CD4-positive, alpha-beta T cell (primary cell): ENCODE measurements at regions not wholly inside any gene's neighbourhood (a gene's known extent, or its start where the extent isn't known, plus 50 kb on each side); places are given as distances from the start of the nearest gene placed in this dataset.

Experiments
- ATAC-seq: fragments of 200-7000 bp; cut with Tn5 transposase; one replicate; pipeline ENCODE4 v1.10.0; 2022; ENCODE audit warnings: mild to moderate bottlenecking; ENCODE audit not compliant: poor library complexity
- CTCF ChIA-PET: fragments of 350-600 bp; sonication (Branson Sonifier 250); formaldehyde crosslinking; loops from one replicate; lab custom pipeline; 2021; ENCODE audit warnings: antibody characterized with exemption, inconsistent platforms; lab: Charles Lee
- POLR2A ChIA-PET: fragments of 350-600 bp; sonication (Branson Sonifier 250); formaldehyde crosslinking; loops from one replicate; lab custom pipeline; 2021; ENCODE audit warnings: antibody characterized with exemption, inconsistent platforms; lab: Charles Lee
- DNase-seq, 14 experiments: peaks; one replicate each; pipeline ENCODE4 v3.0.0-alpha.2; 2013 to 2020; ENCODE audit warnings: mixed read lengths in 2 of 14
- H3K27ac ChIP-seq, 2 donors: one replicate each; pipeline versions ENCODE4 v1.5.1 to v1.7.0; 2013; ENCODE audit warnings: low read length in 2 of 2, low read depth in 1 of 2, mild to moderate bottlenecking in 1 of 2
- H3K27me3 ChIP-seq, 2 experiments: 1 replicate in 1 of 2; 2 replicates in 1 of 2; pipeline versions ENCODE4 v1.6.1 to v1.7.0; 2013; ENCODE audit warnings: low read length in 2 of 2, control low read depth in 1 of 2, mild to moderate bottlenecking in 1 of 2, moderate library complexity in 1 of 2; ENCODE audit not compliant: insufficient read depth in 2 of 2, control insufficient read depth in 1 of 2
- H3K36me3 ChIP-seq: one replicate; pipeline ENCODE4 v1.6.1; 2013; ENCODE audit warnings: low read length, control low read depth; ENCODE audit not compliant: insufficient read depth
- H3K4me1 ChIP-seq: one replicate; pipeline ENCODE4 v1.6.1; 2013; ENCODE audit warnings: low read length, control low read depth; ENCODE audit not compliant: insufficient read depth
- H3K4me3 ChIP-seq: one replicate; pipeline ENCODE4 v1.5.1; 2013; ENCODE audit warnings: mild to moderate bottlenecking, low read length, moderate library complexity
- H3K9me3 ChIP-seq, 2 experiments: 1 replicate in 1 of 2; 2 replicates in 1 of 2; pipeline versions ENCODE4 v1.6.1 to v1.7.0; 2013; ENCODE audit warnings: low read length in 2 of 2, mild to moderate bottlenecking in 2 of 2, control low read depth in 1 of 2, moderate library complexity in 1 of 2; ENCODE audit not compliant: control insufficient read depth in 1 of 2, insufficient read depth in 1 of 2
- H3K27ac Mint-ChIP-seq: one replicate; pipeline ENCODE4 v1.8.0; 2020; ENCODE audit warnings: mixed read lengths
- H3K27me3 Mint-ChIP-seq: one replicate; pipeline ENCODE4 v1.8.0; 2021; ENCODE audit warnings: mixed read lengths
- H3K36me3 Mint-ChIP-seq: one replicate; pipeline ENCODE4 v1.8.0; 2021; ENCODE audit warnings: low read depth, mixed read lengths
- H3K4me1 Mint-ChIP-seq: one replicate; pipeline ENCODE4 v1.8.0; 2021; ENCODE audit warnings: low read depth, mixed read lengths
- H3K4me3 Mint-ChIP-seq: one replicate; pipeline ENCODE4 v1.8.0; 2020; ENCODE audit warnings: mild to moderate bottlenecking, mixed read lengths
- H3K9me3 Mint-ChIP-seq: one replicate; pipeline ENCODE4 v1.8.0; 2020; ENCODE audit warnings: mixed read lengths
- intact Hi-C, 2 experiments: fragments of 100-400 bp; cut with DNase I in 1 of 2; cut with micrococcal nuclease in 1 of 2; formaldehyde crosslinking; loops; one replicate each; pipeline versions ENCODE4 v1.15.1 to v1.9.0; 2023 to 2025; cut with DNase I, micrococcal nuclease
- TF ChIP-seq, protein P1 (sequence below): fragments of 200-600 bp; IDR thresholded peaks from one replicate; pipeline ENCODE4 v1.8.0; 2022; ENCODE audit warnings: antibody characterized with exemption, mild to moderate bottlenecking

- intact Hi-C loops = no loop called here
- Histone ChIP-seq H3K36me3 (no peaks in the 10 kb centered on the region), H3K4me1 (no peaks in the 10 kb centered on the region), H3K9me3 (peaks cover 0 to 7% of the 10 kb centered on the region in 2 experiments), H3K27ac (no peak overlapping the region), H3K27me3 (no peaks in the 10 kb centered on the region), H3K4me3 (no peak overlapping the region)
- DNase-seq (no peak), ATAC-seq (no peak)
- no peaks in the 10 kb centered on the region for H3K27me3 Mint-ChIP-seq
- no peak overlapping the region for H3K4me3 Mint-ChIP-seq
- H3K27ac Mint-ChIP-seq = no peak overlapping the region
- peaks cover 4% of the 10 kb centered on the region for H3K9me3 Mint-ChIP-seq
- CTCF ChIA-PET = no interaction called here
- POLR2A ChIA-PET = interaction anchor here (0.6 kb wide), 1 partner anchor 9 kb away, joined by 3 read pairs; no protein-coding TSS in a partner anchor
- TF ChIP-seq, protein P1, sequence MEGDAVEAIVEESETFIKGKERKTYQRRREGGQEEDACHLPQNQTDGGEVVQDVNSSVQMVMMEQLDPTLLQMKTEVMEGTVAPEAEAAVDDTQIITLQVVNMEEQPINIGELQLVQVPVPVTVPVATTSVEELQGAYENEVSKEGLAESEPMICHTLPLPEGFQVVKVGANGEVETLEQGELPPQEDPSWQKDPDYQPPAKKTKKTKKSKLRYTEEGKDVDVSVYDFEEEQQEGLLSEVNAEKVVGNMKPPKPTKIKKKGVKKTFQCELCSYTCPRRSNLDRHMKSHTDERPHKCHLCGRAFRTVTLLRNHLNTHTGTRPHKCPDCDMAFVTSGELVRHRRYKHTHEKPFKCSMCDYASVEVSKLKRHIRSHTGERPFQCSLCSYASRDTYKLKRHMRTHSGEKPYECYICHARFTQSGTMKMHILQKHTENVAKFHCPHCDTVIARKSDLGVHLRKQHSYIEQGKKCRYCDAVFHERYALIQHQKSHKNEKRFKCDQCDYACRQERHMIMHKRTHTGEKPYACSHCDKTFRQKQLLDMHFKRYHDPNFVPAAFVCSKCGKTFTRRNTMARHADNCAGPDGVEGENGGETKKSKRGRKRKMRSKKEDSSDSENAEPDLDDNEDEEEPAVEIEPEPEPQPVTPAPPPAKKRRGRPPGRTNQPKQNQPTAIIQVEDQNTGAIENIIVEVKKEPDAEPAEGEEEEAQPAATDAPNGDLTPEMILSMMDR = no peak
- H3K36me3 Mint-ChIP-seq = no peaks in the 10 kb centered on the region
- no peaks in the 10 kb centered on the region for H3K4me1 Mint-ChIP-seq
Measured at GRCh38 chr18:39007031-39007902, 1441.7 kb upstream of the CELF4 start.

DNA sequence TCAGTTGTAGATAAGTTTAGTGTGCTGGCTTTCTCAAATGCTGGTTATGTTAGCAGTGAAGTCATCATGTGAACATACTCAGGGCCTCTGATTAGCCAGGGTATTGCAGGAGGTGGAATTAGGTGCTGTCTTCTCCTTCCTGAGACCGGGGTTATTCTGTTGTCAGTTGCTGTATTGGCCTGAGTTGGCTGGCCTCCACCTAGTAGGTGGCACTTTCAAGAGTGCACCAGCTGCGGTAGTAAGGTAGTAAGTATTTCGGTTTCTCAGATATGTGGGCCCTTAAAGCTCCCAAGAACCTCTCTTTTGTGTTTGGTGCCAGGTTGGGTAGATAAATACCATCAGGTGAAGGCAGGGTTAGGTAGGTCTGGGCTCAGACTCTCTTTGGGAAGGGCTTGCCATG lies 1430.5 kb upstream of the CELF4 start:
- POLR2A ChIA-PET = no interaction called here
- TF ChIP-seq, protein P1 = no peak
- Mint-ChIP-seq H3K27me3 (no peaks in the 10 kb centered on the region), H3K4me1 (no peaks in the 10 kb centered on the region), H3K9me3 (no peaks in the 10 kb centered on the region), H3K27ac (no peak overlapping the region), H3K4me3 (no peak overlapping the region), H3K36me3 (no peaks in the 10 kb centered on the region)
- H3K27ac ChIP-seq = no peak overlapping the region
- H3K9me3 ChIP-seq = no peaks in the 10 kb centered on the region
- intact Hi-C loops = no loop called here
- CTCF ChIA-PET = no interaction called here
- no peak overlapping the region for H3K4me3 ChIP-seq
- ATAC-seq (no peak), DNase-seq (no peak)
- H3K27me3 ChIP-seq = no peaks in the 10 kb centered on the region
- no peaks in the 10 kb centered on the region for H3K36me3 ChIP-seq
- no peaks in the 10 kb centered on the region for H3K4me1 ChIP-seq

GRCh38 chr18:38993342-38993741 lies 1427.7 kb upstream of the CELF4 start:
- Histone ChIP-seq H3K36me3 (no peaks in the 10 kb centered on the region), H3K27ac (no peak overlapping the region), H3K4me3 (no peak overlapping the region), H3K4me1 (no peaks in the 10 kb centered on the region), H3K9me3 (no peaks in the 10 kb centered on the region), H3K27me3 (no peaks in the 10 kb centered on the region)
- H3K4me1 Mint-ChIP-seq = no peaks in the 10 kb centered on the region
- DNase-seq (no peak), ATAC-seq (no peak)
- CTCF ChIA-PET = no interaction called here
- no peaks in the 10 kb centered on the region for H3K9me3 Mint-ChIP-seq
- no peaks in the 10 kb centered on the region for H3K36me3 Mint-ChIP-seq
- POLR2A ChIA-PET = no interaction called here
- TF ChIP-seq, protein P1 = no peak
- H3K27ac Mint-ChIP-seq = no peak overlapping the region
- intact Hi-C loops = no loop called here
- H3K4me3 Mint-ChIP-seq = no peak overlapping the region
- no peaks in the 10 kb centered on the region for H3K27me3 Mint-ChIP-seq
